Hepatocyte (in vitro differentiated cells): ENCODE measurements at regions not wholly inside any gene's neighbourhood (a gene's known extent, or its start where the extent isn't known, plus 50 kb on each side); places are given as distances from the start of the nearest gene placed in this dataset.

Experiments
- CTCF ChIP-seq: fragments of 200-600 bp; sonication (generic); IDR thresholded peaks from 2 replicates; pipeline ENCODE4 v1.5.1; 2016; ENCODE audit warnings: antibody characterized with exemption, mild to moderate bottlenecking; ENCODE audit not compliant: poor library complexity
- EZH2 ChIP-seq: fragments of 200-600 bp; sonication (generic); IDR thresholded peaks from 2 replicates; pipeline ENCODE4 v1.6.1; 2016; ENCODE audit warnings: antibody characterized with exemption, mild to moderate bottlenecking, borderline replicate concordance
- EZH2phosphoT487 ChIP-seq: fragments of 200-600 bp; sonication (generic); IDR thresholded peaks from one replicate; pipeline ENCODE4 v1.6.1; 2018; ENCODE audit warnings: antibody characterized with exemption, mild to moderate bottlenecking, low read depth, moderate library complexity; ENCODE audit not compliant: unreplicated experiment, severe bottlenecking

GRCh38 chr20:24767623-24768100 is 181.4 kb upstream of the CST7 start:
- TF ChIP-seq CTCF (no peak), EZH2phosphoT487 (no peak), EZH2 (no peak)
